HG03432 (cell line): ENCODE measurements at regions not wholly inside any gene's neighbourhood (a gene's known extent, or its start where the extent isn't known, plus 50 kb on each side); places are given as distances from the start of the nearest gene placed in this dataset.
A peak's percentile ranks its signal among the peaks of the same experiment; 100 is the strongest.

ENCODE experiments used
- ATAC-seq: cut with Tn5 transposase; IDR thresholded peaks from one replicate; pipeline ENCODE4 v1.9.1; 2021; ENCODE audit warnings: mild to moderate bottlenecking, moderate library complexity; ENCODE audit not compliant: unreplicated experiment

GRCh38 chr4:136863756-136864155, 668.5 kb downstream of the PCDH18 start:
- ATAC-seq, result no peak

- no peak for ATAC-seq
Observed at GRCh38 chr4:136862653-136863052, 669.6 kb downstream of the PCDH18 start.

DNA sequence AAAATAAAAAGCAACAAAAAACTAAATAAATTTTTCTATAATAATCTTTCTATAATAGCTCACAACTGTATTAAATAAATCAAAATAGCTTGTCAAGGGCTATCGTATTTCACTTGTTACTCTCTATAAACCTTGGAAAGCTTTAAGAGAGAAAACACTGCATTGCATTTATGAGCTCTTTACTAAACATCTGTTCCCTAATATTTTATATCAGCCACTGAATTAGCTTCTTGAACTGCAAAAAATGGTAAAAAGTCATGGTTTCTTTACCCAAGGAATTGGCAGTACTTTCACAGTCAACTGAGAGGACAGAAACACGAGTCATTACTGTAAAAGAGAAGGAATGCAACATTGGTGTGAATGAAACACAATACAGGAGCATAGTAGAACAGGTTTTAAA, 671.2 kb downstream of the PCDH18 start:
- ATAC-seq, result no peak

DNA sequence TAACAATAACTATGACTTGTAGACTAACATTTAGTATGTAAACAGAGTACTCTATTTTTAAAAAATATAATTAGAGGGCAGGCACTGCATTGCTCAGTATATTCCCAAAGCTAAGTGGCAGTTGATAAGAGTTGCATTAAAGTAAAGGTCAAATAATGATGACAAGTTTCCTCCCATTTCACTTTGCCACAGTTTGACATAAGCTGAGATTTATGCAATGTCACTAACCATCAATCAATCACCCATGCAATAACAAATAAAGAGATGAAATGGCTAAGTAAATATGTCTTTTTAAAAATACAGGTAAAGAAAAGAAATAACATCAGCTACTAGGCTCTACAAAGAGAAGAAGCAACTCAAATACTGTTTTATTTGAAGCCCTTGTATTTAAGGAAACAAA, 673.4 kb downstream of the PCDH18 start:
- ATAC-seq, result no peak

DNA sequence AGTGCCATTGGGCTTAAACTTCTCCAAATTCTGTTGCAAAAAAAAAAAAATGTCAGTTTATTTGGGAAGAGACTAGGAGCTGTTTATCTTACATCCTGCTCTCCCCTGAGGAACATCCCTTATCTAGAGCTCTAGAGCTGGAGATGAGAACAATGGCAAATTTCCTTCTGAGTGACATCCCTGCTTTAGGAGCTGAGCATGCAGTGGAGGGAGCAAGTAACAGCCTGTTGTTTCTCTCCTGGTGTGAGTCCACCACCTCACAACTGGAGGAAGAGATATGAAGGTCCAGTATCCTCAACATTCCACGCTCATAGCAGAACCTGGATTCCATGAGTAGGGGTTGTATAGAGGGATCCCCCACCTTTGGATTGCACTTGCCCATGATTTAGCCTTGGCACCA, 676.4 kb downstream of the PCDH18 start:
- no peak for ATAC-seq

DNA sequence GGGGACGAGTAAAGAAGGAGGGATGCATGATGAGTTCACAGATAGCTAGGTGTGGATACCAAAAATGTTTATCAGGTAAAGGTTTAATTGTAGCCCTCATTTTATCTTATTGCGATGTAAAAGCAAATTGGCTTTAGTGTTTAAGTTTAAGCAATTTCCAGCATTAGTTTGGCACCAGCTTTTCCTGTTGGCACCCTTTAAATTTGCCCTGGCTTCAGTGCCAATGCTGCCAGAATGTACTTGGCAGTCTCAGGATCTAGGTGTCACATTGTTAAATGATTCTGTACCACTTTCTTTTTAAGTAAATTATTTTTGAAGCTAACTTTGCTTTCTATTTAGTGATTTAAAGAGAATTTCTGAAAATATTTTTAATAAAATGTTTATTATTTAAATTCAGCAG, 681.8 kb downstream of the PCDH18 start:
- no peak for ATAC-seq

DNA sequence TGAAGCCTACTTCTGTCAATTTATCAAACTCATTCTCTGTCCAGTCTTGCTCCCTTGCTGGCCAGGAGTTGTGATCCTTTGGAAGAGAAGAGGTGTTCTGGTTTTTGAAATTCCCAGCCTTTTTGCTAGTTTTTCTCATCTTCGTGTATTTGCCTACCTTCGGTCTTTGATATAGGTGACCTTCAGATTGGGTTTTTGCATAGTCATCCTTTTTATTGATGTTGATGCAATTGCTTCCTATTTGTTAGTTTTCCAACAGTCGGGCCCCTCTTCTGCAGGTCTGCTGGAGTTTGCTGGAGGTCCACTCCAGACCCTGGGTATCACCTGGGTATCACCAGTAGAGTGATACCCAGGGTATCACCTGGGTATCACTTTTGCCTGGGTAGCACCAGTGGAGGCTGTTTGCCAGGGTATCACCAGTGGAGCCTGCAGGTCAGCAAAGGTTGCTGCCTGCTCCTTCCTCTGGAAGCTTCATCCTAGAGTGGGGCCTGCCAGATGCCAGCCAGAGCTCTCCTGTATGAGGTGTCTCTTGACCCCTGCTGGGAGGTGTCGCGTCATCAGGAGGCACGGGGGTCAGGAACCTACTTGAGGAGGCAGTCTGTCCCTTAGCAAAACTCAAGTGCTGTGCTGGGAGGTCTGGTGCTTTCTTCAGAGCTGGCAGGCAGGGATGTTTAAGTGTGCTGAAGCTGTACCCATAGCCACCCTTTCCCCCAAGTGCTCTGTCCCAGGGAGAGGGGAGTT, 684.2 kb downstream of the PCDH18 start:
- no peak for ATAC-seq

DNA sequence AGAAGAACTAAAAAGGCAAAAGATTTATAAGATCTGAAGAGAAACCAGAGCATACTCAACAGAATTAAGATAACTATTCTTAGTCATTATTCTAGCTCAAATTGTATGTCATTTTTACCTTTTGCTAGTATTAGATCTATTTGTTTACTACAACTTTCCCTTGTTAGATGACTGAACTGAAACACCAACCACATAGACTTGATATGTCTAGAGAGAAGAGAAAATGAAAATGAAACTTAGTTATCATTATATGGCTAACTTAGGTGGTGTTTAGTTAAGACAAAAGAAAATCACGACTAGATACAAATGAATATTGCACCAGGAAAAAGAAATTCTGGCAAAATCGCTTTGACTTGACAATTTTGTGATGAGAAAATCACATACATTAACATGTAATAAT, 690.8 kb downstream of the PCDH18 start:
- peak; percentile 99 for ATAC-seq

DNA sequence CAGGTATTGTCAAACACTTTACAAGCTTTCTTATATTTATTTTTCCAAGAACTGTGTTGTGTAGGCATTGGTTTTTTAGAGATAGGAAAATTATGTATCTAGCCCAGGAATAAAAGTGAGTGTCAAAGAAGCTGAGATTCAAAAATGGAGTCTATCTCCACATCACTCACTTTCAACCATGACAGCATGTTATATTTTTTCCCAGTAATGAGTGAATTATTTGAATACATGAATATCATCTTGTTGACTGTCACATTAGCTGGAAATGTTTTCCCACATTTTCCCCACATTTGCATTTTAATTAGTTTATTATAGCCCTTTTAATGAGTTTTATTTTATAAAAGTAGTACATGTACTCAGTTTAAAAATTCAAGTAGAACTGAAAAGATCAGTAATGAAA, 693.7 kb downstream of the PCDH18 start:
- no peak for ATAC-seq

GRCh38 chr4:136831553-136831952, 700.7 kb downstream of the PCDH18 start:
- ATAC-seq, result peak; percentile 79

DNA sequence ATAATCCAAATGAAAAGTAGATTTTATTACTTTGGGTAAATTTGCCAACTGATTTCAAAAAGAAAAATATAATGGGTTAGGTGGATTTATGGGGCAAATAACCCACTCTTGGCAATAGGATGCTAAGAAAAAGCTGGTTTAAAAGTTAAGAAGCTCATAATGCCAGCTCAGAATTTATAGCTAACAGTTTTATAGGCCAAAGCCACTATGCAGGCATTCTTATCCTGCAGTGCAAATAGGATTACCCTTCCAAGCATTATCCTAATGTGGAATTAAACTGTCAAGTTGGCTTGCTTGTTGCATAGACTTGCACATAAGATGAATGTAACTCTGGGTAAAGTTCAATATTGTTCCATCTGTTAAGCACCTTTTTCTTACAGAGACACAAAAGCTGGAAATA, 703.0 kb downstream of the PCDH18 start:
- ATAC-seq, result no peak

DNA sequence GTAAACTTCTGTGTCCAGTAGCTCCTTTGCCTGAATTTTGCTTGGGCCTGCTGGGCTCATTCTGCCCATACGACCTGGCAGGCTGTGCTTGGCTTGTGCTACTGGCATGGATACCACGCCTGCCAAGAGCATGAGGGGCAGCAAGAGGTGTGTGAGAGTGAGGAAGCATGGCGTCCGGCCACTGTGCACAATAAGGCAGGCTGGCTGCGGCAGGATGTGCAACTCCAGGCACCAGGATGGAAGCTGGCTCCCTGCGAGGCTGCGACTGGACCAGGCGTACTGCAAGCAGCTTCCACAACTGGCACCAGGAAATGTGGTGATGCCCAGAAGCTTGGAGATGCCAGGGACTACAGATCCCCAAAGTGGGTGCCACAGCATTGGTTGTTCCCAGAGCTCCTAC, 709.3 kb downstream of the PCDH18 start:
- ATAC-seq, result no peak

- no peak for ATAC-seq
Observed at GRCh38 chr4:136818811-136819330, 713.4 kb downstream of the PCDH18 start.

DNA sequence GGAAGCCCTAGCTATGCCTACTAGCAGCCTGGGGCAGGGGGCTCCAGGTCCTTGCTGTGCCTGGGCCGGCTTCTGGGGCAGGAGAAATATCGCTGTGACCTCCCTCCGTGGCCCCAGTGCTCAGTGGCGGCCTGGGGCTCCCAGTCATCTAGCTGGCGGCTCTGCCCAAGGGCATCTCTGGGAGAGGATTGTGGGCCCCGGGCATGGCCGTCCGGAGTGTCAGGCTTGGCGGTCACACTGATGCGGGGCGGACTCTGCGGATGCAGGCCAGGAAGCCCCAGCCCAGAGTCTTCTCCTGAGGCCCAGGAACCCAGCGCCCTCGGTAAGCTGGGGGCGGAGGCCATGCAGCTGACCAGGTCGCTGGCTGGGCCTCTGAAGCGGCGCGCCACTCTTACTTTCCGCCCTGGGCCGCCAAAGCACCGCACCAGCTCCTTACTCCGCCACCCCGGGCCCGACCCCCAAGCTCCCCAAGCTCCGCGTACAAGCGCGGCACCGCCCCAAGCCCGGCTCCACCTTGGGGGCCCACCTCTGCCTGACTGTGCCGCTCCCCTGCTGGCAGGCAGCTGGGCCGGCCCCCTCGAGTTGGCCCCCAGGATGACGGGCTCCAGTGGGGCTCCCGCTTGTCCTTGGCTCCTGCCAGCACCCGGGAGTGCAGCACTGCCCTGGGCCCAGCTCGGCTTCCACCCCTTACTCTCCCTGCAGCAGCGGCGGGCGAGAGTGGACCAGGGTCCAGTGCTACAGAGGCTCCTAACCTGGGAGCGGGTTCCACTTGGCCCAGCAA, 720.0 kb downstream of the PCDH18 start:
- ATAC-seq, result no peak

DNA sequence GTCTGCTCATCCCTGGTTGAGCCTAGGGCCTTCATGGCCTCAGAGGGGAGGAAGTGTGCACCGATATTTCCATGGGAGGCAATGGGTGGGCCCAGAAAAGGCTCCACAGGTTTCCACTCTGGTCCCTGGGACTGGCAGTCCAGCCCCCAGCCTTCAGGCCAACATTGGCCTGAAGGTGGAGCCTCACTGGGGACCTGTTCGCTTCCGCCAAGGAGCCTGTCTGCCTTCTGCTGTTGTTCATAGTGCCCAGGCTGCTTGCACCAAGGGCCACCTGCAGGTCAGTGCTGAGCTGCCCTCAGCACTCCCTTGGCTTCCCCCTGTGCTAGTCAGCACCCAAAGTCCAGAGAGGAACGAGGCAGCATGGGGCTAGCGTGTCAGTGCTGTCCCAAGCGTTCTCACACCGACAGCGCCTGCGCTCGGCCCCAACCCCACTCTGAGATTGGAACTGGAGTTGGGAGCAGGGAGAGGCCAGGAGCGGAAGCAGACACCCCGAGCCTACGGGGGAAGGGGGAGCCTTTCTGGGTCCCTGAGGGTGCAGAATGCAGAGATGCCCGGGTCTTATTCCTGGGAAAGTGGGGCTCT, 720.7 kb downstream of the PCDH18 start:
- no peak for ATAC-seq

DNA sequence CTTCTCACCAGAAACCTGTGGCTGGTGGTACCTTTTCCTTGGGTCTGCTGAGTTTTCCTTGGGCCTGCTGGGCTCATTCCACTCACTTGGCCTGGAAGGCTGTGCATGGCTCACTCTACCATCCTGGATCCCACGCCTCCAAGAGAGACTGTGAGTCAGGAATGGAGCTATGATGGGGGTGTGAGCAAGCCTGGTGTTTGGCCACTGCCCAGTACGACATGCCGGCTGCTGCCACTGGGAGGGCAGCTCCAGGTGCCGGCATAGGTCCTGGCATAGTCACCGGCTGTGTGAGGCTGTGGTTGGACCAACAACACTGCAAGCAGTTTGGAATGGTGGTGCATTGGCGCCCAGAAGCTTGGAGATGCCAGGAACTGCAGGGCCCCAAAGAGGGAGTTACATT, 721.7 kb downstream of the PCDH18 start:
- ATAC-seq, result no peak

DNA sequence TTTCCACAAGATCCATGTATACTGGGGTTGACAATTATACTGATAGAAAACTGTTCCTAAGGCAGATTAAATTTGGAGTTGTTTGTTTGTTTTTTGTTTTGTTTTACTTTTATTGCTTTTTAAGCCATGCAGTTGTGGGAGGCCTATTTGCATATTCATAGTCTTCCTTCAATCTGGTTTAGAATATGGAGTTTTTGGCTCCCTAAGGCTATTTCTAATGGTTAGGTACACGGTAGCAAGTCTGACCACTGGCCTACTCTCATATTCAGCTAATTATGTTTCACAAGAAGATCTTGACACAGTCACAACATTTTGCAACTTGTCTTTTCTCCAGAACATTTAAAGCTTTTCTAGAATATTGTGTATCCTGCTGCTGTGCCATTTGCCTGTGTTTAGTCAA, 725.5 kb downstream of the PCDH18 start:
- ATAC-seq, result no peak

DNA sequence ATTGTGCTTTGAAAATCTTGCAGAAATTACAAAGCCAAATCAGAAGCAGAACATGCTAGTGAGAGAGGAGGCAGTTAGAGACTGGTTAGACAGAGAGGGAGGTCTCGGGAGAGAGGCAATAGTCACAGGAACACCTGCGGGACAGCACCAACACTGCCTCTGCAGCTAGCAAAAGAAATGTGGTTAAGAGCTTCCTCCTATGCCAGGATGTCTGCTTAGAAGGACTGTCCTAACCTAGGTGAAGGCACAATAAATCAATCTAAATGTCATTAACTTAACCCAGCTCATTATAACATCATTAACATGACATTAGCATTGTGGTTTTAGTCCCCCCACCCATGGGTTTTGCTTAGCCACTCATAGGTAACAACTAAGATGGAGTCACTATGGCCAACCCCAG, 726.7 kb downstream of the PCDH18 start:
- ATAC-seq, result no peak

GRCh38 chr4:136803433-136803832, 728.9 kb downstream of the PCDH18 start:
- no peak for ATAC-seq

- ATAC-seq, result no peak
Observed at GRCh38 chr4:136800248-136800647, 732.0 kb downstream of the PCDH18 start.

DNA sequence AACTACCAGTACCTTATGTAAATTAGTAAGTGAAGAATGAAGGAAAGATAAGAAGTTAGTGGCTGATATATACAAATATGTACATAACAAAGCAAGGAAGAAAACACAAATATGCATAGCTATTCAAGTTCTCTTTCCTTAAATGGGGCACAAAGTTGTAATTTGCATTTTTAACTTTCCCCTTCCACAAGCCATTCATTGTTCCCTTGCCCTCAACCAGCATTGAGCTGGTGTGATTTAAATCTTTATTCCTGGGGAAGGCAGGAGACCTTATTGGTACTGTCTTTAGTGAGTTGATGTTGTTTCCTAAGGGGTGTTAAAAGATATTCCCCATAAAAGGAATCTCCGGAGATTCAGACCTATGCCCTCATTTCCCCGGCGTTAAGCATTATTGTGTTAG, 735.3 kb downstream of the PCDH18 start:
- no peak for ATAC-seq

- ATAC-seq, result no peak
Observed at GRCh38 chr4:136793848-136794247, 738.4 kb downstream of the PCDH18 start.
